HG02981 (cell line): ENCODE measurements at regions not wholly inside any gene's neighbourhood (a gene's known extent, or its start where the extent isn't known, plus 50 kb on each side); places are given as distances from the start of the nearest gene placed in this dataset.
"Not testable (repeated sequence)": the region's sequence is repeated elsewhere in the genome, so short reads cannot be mapped to it uniquely, and the experiment has no call there.

ENCODE experiments used
- ATAC-seq: cut with Tn5 transposase; IDR thresholded peaks from one replicate; pipeline ENCODE4 v1.9.1; 2021; ENCODE audit warnings: mild to moderate bottlenecking, moderate library complexity; ENCODE audit not compliant: unreplicated experiment

GRCh38 chrX:134045372-134045771 is 60.0 kb upstream of the GPC3 start:
- not testable (repeated sequence) for ATAC-seq

GRCh38 chrX:134067107-134067506 is 81.7 kb upstream of the GPC3 start:
- not testable (repeated sequence) for ATAC-seq

- not testable (repeated sequence) for ATAC-seq
Measured at GRCh38 chrX:134071899-134072298, 86.5 kb upstream of the GPC3 start.

- no peak for ATAC-seq
Measured at GRCh38 chrX:134073341-134073740, 87.9 kb upstream of the GPC3 start.

GRCh38 chrX:134074151-134074550 is 88.8 kb upstream of the GPC3 start:
- no peak for ATAC-seq

- no peak for ATAC-seq
Measured at GRCh38 chrX:134075894-134076718, 90.7 kb upstream of the GPC3 start.

GRCh38 chrX:134095366-134095765 is 110.0 kb upstream of the GPC3 start:
- ATAC-seq = no peak

GRCh38 chrX:134101636-134102035 is 116.2 kb upstream of the GPC3 start:
- no peak for ATAC-seq

GRCh38 chrX:134115270-134115669 is 121.7 kb upstream of the CCDC160 start:
- ATAC-seq = no peak

GRCh38 chrX:134137341-134137740 is 99.6 kb upstream of the CCDC160 start:
- no peak for ATAC-seq

- no peak for ATAC-seq
Measured at GRCh38 chrX:134139090-134139489, 97.9 kb upstream of the CCDC160 start.

GRCh38 chrX:134144231-134144630 is 92.8 kb upstream of the CCDC160 start:
- peak; percentile 67 for ATAC-seq

- no peak for ATAC-seq
Measured at GRCh38 chrX:134146493-134146892, 90.5 kb upstream of the CCDC160 start.

- no peak for ATAC-seq
Measured at GRCh38 chrX:134148172-134148692, 88.8 kb upstream of the CCDC160 start.

GRCh38 chrX:134158821-134159512 is 78.0 kb upstream of the CCDC160 start:
- peak; percentile 49 for ATAC-seq

- peak; percentile 86 for ATAC-seq
Measured at GRCh38 chrX:134161162-134161561, 75.8 kb upstream of the CCDC160 start.

GRCh38 chrX:134162032-134162431 is 75.0 kb upstream of the CCDC160 start:
- no peak for ATAC-seq

- no peak for ATAC-seq
Measured at GRCh38 chrX:134163836-134164235, 73.1 kb upstream of the CCDC160 start.

GRCh38 chrX:134167591-134168203 is 69.3 kb upstream of the CCDC160 start:
- ATAC-seq = no peak

GRCh38 chrX:134171661-134172587 is 65.1 kb upstream of the CCDC160 start:
- peak; percentile 42 for ATAC-seq
